Panc1 (cell line): ENCODE measurements at regions not wholly inside any gene's neighbourhood (a gene's known extent, or its start where the extent isn't known, plus 50 kb on each side); places are given as distances from the start of the nearest gene placed in this dataset.

Experiments used
- POLR2AphosphoS5 ChIP-seq: IDR thresholded peaks from 2 replicates; pipeline ENCODE4 v1.6.1; 2012; ENCODE audit warnings: mild to moderate bottlenecking, low read depth, low read length, moderate library complexity
- SIN3A ChIP-seq: IDR thresholded peaks from 2 replicates; pipeline ENCODE4 v1.6.1; 2012; ENCODE audit warnings: low read depth, mild to moderate bottlenecking, low read length, moderate library complexity, borderline replicate concordance; ENCODE audit not compliant: insufficient read depth
- TCF7L2 ChIP-seq: IDR thresholded peaks from 2 replicates; pipeline ENCODE4 v1.6.1; 2011; ENCODE audit warnings: mild to moderate bottlenecking, low read depth, low read length, inconsistent platforms
- TF ChIP-seq, protein P1 (sequence below): fragments of 450-650 bp; IDR thresholded peaks from 2 replicates; pipeline ENCODE4 v1.5.1; 2017; ENCODE audit warnings: mild to moderate bottlenecking
- TF ChIP-seq, protein P2 (sequence below), 2 experiments: IDR thresholded peaks; 2 replicates each; pipeline ENCODE4 v1.6.1; 2011 to 2012; ENCODE audit warnings: low read depth in 2 of 2, control low read depth in 1 of 2, low read length in 1 of 2, mild to moderate bottlenecking in 1 of 2, moderate library complexity in 1 of 2; ENCODE audit not compliant: insufficient read depth in 1 of 2

DNA sequence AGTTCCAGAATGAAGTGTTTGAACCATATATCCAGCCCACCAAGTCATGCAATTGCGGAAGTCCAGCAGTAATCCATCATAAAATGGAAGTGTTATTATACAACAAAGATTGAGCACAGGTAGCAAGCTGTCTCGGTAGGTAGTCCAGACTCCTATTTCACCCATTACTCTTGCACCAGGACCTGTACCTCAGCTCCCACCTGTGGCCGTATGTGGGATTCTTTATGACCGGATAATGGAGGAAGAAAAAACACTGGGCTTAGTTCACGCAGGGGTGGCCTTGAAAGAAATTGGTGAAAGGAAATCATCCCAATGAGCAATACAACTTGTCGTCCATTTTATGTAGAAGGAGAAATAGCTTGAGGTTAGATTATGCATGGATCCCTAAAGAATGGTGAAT is 216.3 kb downstream of the ESM1 start:
- TF ChIP-seq, protein P1, sequence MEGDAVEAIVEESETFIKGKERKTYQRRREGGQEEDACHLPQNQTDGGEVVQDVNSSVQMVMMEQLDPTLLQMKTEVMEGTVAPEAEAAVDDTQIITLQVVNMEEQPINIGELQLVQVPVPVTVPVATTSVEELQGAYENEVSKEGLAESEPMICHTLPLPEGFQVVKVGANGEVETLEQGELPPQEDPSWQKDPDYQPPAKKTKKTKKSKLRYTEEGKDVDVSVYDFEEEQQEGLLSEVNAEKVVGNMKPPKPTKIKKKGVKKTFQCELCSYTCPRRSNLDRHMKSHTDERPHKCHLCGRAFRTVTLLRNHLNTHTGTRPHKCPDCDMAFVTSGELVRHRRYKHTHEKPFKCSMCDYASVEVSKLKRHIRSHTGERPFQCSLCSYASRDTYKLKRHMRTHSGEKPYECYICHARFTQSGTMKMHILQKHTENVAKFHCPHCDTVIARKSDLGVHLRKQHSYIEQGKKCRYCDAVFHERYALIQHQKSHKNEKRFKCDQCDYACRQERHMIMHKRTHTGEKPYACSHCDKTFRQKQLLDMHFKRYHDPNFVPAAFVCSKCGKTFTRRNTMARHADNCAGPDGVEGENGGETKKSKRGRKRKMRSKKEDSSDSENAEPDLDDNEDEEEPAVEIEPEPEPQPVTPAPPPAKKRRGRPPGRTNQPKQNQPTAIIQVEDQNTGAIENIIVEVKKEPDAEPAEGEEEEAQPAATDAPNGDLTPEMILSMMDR = no peak
- TF ChIP-seq POLR2AphosphoS5 (no peak), SIN3A (no peak), TCF7L2 (no peak)
- TF ChIP-seq, protein P2, sequence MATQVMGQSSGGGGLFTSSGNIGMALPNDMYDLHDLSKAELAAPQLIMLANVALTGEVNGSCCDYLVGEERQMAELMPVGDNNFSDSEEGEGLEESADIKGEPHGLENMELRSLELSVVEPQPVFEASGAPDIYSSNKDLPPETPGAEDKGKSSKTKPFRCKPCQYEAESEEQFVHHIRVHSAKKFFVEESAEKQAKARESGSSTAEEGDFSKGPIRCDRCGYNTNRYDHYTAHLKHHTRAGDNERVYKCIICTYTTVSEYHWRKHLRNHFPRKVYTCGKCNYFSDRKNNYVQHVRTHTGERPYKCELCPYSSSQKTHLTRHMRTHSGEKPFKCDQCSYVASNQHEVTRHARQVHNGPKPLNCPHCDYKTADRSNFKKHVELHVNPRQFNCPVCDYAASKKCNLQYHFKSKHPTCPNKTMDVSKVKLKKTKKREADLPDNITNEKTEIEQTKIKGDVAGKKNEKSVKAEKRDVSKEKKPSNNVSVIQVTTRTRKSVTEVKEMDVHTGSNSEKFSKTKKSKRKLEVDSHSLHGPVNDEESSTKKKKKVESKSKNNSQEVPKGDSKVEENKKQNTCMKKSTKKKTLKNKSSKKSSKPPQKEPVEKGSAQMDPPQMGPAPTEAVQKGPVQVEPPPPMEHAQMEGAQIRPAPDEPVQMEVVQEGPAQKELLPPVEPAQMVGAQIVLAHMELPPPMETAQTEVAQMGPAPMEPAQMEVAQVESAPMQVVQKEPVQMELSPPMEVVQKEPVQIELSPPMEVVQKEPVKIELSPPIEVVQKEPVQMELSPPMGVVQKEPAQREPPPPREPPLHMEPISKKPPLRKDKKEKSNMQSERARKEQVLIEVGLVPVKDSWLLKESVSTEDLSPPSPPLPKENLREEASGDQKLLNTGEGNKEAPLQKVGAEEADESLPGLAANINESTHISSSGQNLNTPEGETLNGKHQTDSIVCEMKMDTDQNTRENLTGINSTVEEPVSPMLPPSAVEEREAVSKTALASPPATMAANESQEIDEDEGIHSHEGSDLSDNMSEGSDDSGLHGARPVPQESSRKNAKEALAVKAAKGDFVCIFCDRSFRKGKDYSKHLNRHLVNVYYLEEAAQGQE (IDR thresholded peaks at IDR 0.05; ENCODE audit: insufficient read depth in 1 of 2, low read depth in 2 of 2, low read length in 1 of 2) = no peak
